Right cardiac atrium (tissue), 5 donors: ENCODE measurements at regions not wholly inside any gene's neighbourhood (a gene's known extent, or its start where the extent isn't known, plus 50 kb on each side); places are given as distances from the start of the nearest gene placed in this dataset.

ENCODE experiments used
- ATAC-seq, 2 donors: fragments of 200-7000 bp; cut with Tn5 transposase; one replicate each; pipeline versions ENCODE4 v1.8.0 to v1.9.1; 2020; ENCODE audit warnings: moderate library complexity in 2 of 2, mild to moderate bottlenecking in 1 of 2
- DNase-seq, 3 donors: peaks; one replicate each; pipeline ENCODE4 v3.0.0-alpha.2; 2020
- H3K27ac ChIP-seq: one replicate; pipeline ENCODE4 v1.5.1; 2013; ENCODE audit warnings: mild to moderate bottlenecking, low read length, control low read depth, moderate library complexity
- H3K27me3 ChIP-seq: one replicate; pipeline ENCODE4 v1.6.1; 2013; ENCODE audit not compliant: control insufficient read depth, insufficient read depth
- H3K4me1 ChIP-seq: one replicate; pipeline ENCODE4 v1.6.1; 2013; ENCODE audit warnings: low read length; ENCODE audit not compliant: control insufficient read depth, insufficient read depth
- H3K4me3 ChIP-seq: one replicate; pipeline ENCODE4 v1.5.1; 2013; ENCODE audit warnings: low read length, control low read depth
- H3K9me3 ChIP-seq: one replicate; pipeline ENCODE4 v1.6.1; 2013; ENCODE audit warnings: low read length; ENCODE audit not compliant: control insufficient read depth
- WGBS: extraction: QIAGEN DNeasy Blood & Tissue Kit; methylation state at CpG from one replicate; pipeline ENCODE4 v1.1.7; 2013; 5-methylcytosine and 5-hydroxymethylcytosine counted together
- intact Hi-C, 4 donors: fragments of 100-400 bp; cut with DNase I; formaldehyde crosslinking; loops; one replicate each; pipeline versions ENCODE4 v1.11.0 to v1.14.0; 2022 to 2023
- donor health status: healthy with polysubstance abuse.
- donor health status: DM: no; HTN: yes; CAD: no.
- donor health status: DM: no; HTN: no; CAD: no.
- donor health status: DM: no; HTN: yes; CAD: no; lungs with severe emphysema.
- donor health status: DM: yes; HTN: yes; CAD: no.

GRCh38 chr22:27685515-27685914, 116.0 kb downstream of the MN1 start:
- WGBS: 77% methylated on average over 5 of the region's 5 CpGs
- Histone ChIP-seq H3K4me3 (no peak overlapping the region), H3K4me1 (peaks cover 9% of the 10 kb centered on the region), H3K9me3 (no peaks in the 10 kb centered on the region), H3K27me3 (no peaks in the 10 kb centered on the region), H3K27ac (peak overlapping the region; percentile 82)
- intact Hi-C loops: no loop called here
- DNase-seq (peak; percentile 50 to 79 (median 77)), ATAC-seq (peak; percentile 36 to 70)

- ATAC-seq (no peak), DNase-seq (no peak)
- no peaks in the 10 kb centered on the region for H3K9me3 ChIP-seq
- WGBS: 59% methylated on average over 1 of the region's 1 CpG
- H3K27ac ChIP-seq: peak overlapping the region; percentile 82
- H3K4me3 ChIP-seq: no peak overlapping the region
- intact Hi-C loops: no loop called here
- H3K4me1 ChIP-seq: peaks cover 9% of the 10 kb centered on the region
- H3K27me3 ChIP-seq: no peaks in the 10 kb centered on the region
These were observed 115.6 kb downstream of the MN1 start for GRCh38 chr22:27685970-27686369.

DNA sequence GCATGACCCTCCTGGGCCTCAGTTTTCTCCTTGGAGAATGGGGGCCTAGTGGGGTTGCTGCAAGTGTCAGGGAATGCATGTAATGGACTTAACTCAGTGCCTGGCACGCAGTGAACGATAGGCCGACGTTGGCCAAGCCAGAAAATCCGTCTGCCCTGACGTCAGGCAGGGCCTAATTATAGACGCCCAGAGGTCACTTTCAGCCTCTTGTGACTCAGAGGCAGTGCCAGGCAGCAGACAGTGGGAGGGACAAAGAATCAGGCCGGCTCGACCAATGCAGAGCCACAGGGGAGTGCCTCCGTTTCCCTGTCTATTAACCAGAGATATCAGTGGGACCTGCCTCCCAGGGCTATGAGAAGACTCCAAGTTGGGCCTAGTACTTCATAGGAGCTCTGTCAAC, 115.0 kb downstream of the MN1 start:
- Histone ChIP-seq H3K27me3 (no peaks in the 10 kb centered on the region), H3K27ac (peak overlapping the region; percentile 82), H3K9me3 (no peaks in the 10 kb centered on the region), H3K4me1 (peaks cover 9% of the 10 kb centered on the region), H3K4me3 (no peak overlapping the region)
- 24% methylated on average over 10 of the region's 10 CpGs for WGBS
- ATAC-seq (peak; percentile 97), DNase-seq (peak; percentile 89 to 94 (median 93))
- intact Hi-C loops: no loop called here

DNA sequence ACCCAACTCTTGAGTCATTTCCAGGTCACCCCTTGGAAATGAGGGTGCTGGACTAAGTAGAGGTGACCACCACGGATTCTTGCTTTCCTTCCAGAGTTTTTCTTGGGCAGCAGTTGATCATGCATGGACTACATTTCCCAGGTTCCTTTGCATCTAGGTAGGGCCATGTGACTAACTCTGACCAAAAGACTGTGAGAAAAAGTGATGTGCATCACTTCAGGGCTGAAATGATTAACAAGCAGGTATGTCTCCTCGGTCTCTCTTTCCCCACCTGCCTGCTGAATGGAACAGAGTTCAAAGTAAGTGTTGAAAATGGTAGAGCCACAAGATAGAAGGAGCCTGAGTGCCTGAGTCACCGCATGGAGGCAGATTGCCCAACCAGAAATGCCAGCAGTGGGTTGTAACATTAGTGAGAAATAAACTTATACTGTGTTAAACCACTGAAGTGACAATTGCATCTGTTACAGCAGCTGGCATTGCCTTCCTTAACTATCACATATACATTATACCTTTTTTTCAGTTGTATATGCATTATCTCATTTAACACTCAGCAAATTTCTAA, 113.5 kb downstream of the MN1 start:
- H3K27me3 ChIP-seq: no peaks in the 10 kb centered on the region
- no peak for ATAC-seq
- peaks cover 9% of the 10 kb centered on the region for H3K4me1 ChIP-seq
- no peak overlapping the region for H3K4me3 ChIP-seq
- H3K9me3 ChIP-seq: no peaks in the 10 kb centered on the region
- intact Hi-C loops: no loop called here
- no peak overlapping the region for H3K27ac ChIP-seq
- DNase-seq: no peak
- 93% methylated on average over 3 of the region's 3 CpGs for WGBS

DNA sequence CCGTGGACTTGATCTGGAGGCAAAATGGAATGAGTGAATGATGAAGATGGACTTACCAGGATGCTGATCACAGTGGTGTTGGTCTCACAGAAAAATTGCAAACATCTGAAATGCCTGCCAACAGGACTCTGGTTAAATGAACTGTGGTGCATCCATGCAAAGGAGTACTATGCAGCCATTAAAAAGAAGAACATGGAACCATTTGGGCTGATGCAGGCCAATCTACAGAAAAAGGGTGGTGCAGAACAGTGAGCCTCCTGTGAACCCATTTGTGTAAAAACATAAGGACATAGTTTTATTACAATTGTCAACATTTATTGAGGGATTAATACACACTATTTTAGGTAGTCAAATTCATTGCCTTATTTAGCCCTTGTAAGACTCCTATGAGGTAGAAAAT, 111.9 kb downstream of the MN1 start:
- intact Hi-C loops: no loop called here
- no peaks in the 10 kb centered on the region for H3K9me3 ChIP-seq
- 95% methylated on average over 1 of the region's 1 CpG for WGBS
- ATAC-seq: no peak
- peaks cover 9% of the 10 kb centered on the region for H3K4me1 ChIP-seq
- no peak overlapping the region for H3K4me3 ChIP-seq
- H3K27ac ChIP-seq: no peak overlapping the region
- DNase-seq: no peak
- H3K27me3 ChIP-seq: no peaks in the 10 kb centered on the region

- no peak overlapping the region for H3K4me3 ChIP-seq
- H3K9me3 ChIP-seq: no peaks in the 10 kb centered on the region
- DNase-seq: no peak
- ATAC-seq: no peak
- no peak overlapping the region for H3K27ac ChIP-seq
- intact Hi-C loops: no loop called here
- no peaks in the 10 kb centered on the region for H3K27me3 ChIP-seq
- H3K4me1 ChIP-seq: peaks cover 6% of the 10 kb centered on the region
- WGBS: 79% methylated on average over 3 of the region's 3 CpGs
These were observed 111.0 kb downstream of the MN1 start for GRCh38 chr22:27690599-27690998.

- no peak overlapping the region for H3K27ac ChIP-seq
- WGBS: 74% methylated on average over 4 of the region's 4 CpGs
- peaks cover 2% of the 10 kb centered on the region for H3K4me1 ChIP-seq
- intact Hi-C loops: no loop called here
- DNase-seq (no peak), ATAC-seq (no peak)
- no peaks in the 10 kb centered on the region for H3K9me3 ChIP-seq
- no peak overlapping the region for H3K4me3 ChIP-seq
- no peaks in the 10 kb centered on the region for H3K27me3 ChIP-seq
These were observed 109.3 kb downstream of the MN1 start for GRCh38 chr22:27692243-27692642.

GRCh38 chr22:27695925-27696324, 105.6 kb downstream of the MN1 start:
- WGBS: 57% methylated on average over 3 of the region's 3 CpGs
- Histone ChIP-seq H3K9me3 (no peaks in the 10 kb centered on the region), H3K27ac (no peak overlapping the region), H3K4me3 (no peak overlapping the region), H3K4me1 (no peaks in the 10 kb centered on the region), H3K27me3 (no peaks in the 10 kb centered on the region)
- DNase-seq: no peak
- no peak for ATAC-seq
- intact Hi-C loops: no loop called here

GRCh38 chr22:27697888-27698287, 103.7 kb downstream of the MN1 start:
- no peak for DNase-seq
- ATAC-seq: no peak
- Histone ChIP-seq H3K9me3 (no peaks in the 10 kb centered on the region), H3K27ac (no peak overlapping the region), H3K27me3 (no peaks in the 10 kb centered on the region), H3K4me1 (no peaks in the 10 kb centered on the region), H3K4me3 (no peak overlapping the region)
- intact Hi-C loops: no loop called here
- 83% methylated on average over 8 of the region's 8 CpGs for WGBS
